K562 (cell line): ENCODE measurements at regions not wholly inside any gene's neighbourhood (a gene's known extent, or its start where the extent isn't known, plus 50 kb on each side); places are given as distances from the start of the nearest gene placed in this dataset.

ENCODE experiments used
- ATAC-seq: fragments of 200-7000 bp; cut with Tn5 transposase; 3 replicates; pipeline ENCODE4 v1.9.1; 2020; ENCODE audit warnings: moderate library complexity
- BruUV-seq: library from RNA; stranded (reverse); fragments of 400-500 nt; replicated peaks from 2 replicates; lab custom pipeline; 2021; lab: Mats Ljungman, UMichigan
- CTCF ChIA-PET: fragments of 300-600 bp; formaldehyde crosslinking; extraction: SDS; loops from one replicate; lab custom pipeline; 2021; ENCODE audit warnings: low intra/inter-chr PET ratio; lab: Yijun Ruan, JAX
- POLR2A ChIA-PET: fragments of 300-600, 350-650 bp; sonication (Branson Sonifier 250); formaldehyde crosslinking; extraction: SDS; loops from one replicate; lab custom pipeline; 2021; ENCODE audit warnings: antibody characterized with exemption, inconsistent platforms; lab: Yijun Ruan, JAX
- DNase-seq, 4 experiments: peaks; one replicate each; pipeline versions ENCODE4 v3.0.0 to v3.0.0-alpha.2; 2011 to 2018; ENCODE audit warnings: low spot score in 3 of 4, mixed read lengths in 3 of 4; ENCODE audit errors: extremely low read depth in 1 of 4
- FAIRE-seq: peaks from 2 replicates; lab custom pipeline; 2011; peaks lifted over from hg19 to GRCh38; lab: Jason Lieb, UNC
- H2AFZ ChIP-seq: 2 replicates; pipeline ENCODE4 v1.6.0; 2011; ENCODE audit warnings: low read depth, low read length, control low read depth, inconsistent platforms
- H3K27ac ChIP-seq: fragments of 200-600 bp; 3 replicates; pipeline ENCODE4 v1.8.0; 2011; ENCODE audit warnings: low read depth, mild to moderate bottlenecking, control low read depth, inconsistent platforms, low read length, moderate library complexity, mixed read lengths; ENCODE audit errors: extremely low read depth
- H3K27me3 ChIP-seq, 2 experiments: fragments of 300-600 bp in 1 of 2; 2 replicates in 1 of 2; 3 replicates in 1 of 2; pipeline versions ENCODE4 v1.6.0 to v1.8.0; 2011; ENCODE audit warnings: inconsistent platforms in 2 of 2, low read length in 2 of 2, mild to moderate bottlenecking in 1 of 2, mixed read lengths in 1 of 2, moderate library complexity in 1 of 2; ENCODE audit not compliant: control insufficient read depth in 2 of 2, insufficient read depth in 2 of 2
- H3K36me3 ChIP-seq: fragments of 300-600 bp; 3 replicates; pipeline ENCODE4 v1.8.0; 2011; ENCODE audit warnings: mild to moderate bottlenecking, low read length, inconsistent platforms; ENCODE audit not compliant: control insufficient read depth, insufficient read depth
- H3K4me1 ChIP-seq, 2 experiments: fragments of 200-600 bp in 1 of 2; replicated peaks in 1 of 2; 2 replicates in 1 of 2; 3 replicates in 1 of 2; pipeline versions ENCODE4 v1.5.1 to v1.8.0; 2011; ENCODE audit warnings: inconsistent platforms in 2 of 2, low read length in 2 of 2, mild to moderate bottlenecking in 1 of 2, mixed read lengths in 1 of 2, moderate library complexity in 1 of 2; ENCODE audit not compliant: control insufficient read depth in 2 of 2, insufficient read depth in 2 of 2
- H3K4me2 ChIP-seq: 2 replicates; pipeline ENCODE4 v1.6.1; 2011; ENCODE audit warnings: low read length, control low read depth, inconsistent platforms, mixed read lengths; ENCODE audit not compliant: insufficient read depth
- H3K4me3 ChIP-seq: fragments of 200-600 bp; sonication (generic), shearing (Covaris generic); 2 replicates; pipeline ENCODE4 v1.5.1; 2016; ENCODE audit warnings: control low read depth, inconsistent platforms
- H3K79me2 ChIP-seq: fragments of 200-600 bp; 3 replicates; pipeline ENCODE4 v1.8.0; 2011; ENCODE audit warnings: low read length, inconsistent platforms; ENCODE audit not compliant: control insufficient read depth, insufficient read depth
- H3K9ac ChIP-seq, 2 experiments: 2 replicates each; pipeline versions ENCODE4 v1.6.0 to v1.6.1; 2011; ENCODE audit warnings: low read depth in 2 of 2, low read length in 2 of 2, control low read depth in 1 of 2, inconsistent platforms in 1 of 2, mild to moderate bottlenecking in 1 of 2, mixed read lengths in 1 of 2; ENCODE audit not compliant: insufficient read depth in 1 of 2
- H3K9me1 ChIP-seq: one replicate; pipeline ENCODE4 v1.6.0; 2011; ENCODE audit warnings: inconsistent platforms, mild to moderate bottlenecking, low read length, moderate library complexity; ENCODE audit not compliant: control insufficient read depth, insufficient read depth
- H3K9me3 ChIP-seq: replicated peaks from 2 replicates; pipeline ENCODE4 v1.5.1; 2011; ENCODE audit warnings: low read depth, low read length, inconsistent platforms; ENCODE audit not compliant: control insufficient read depth, insufficient read depth
- H4K20me1 ChIP-seq: replicated peaks from 2 replicates; pipeline ENCODE4 v1.6.1; 2011; ENCODE audit warnings: low read length, inconsistent platforms, mixed read lengths; ENCODE audit not compliant: control insufficient read depth, insufficient read depth
- BACH1 ChIP-seq: fragments of 200-800 bp; sonication (Bioruptor generic); IDR thresholded peaks from 2 replicates; pipeline ENCODE4 v1.6.1; 2016; ENCODE audit warnings: missing genetic modification characterization, missing compliant biosample characterization
- CC2D1A ChIP-seq: fragments of 450-650 bp; IDR thresholded peaks from 2 replicates; pipeline ENCODE4 v1.6.1; 2017; ENCODE audit warnings: mild to moderate bottlenecking
- CHD1 ChIP-seq: fragments of 200-600 bp; sonication (generic); IDR thresholded peaks from one replicate; pipeline ENCODE4 v1.6.1; 2012; ENCODE audit warnings: mild to moderate bottlenecking, moderate library complexity, low read length, inconsistent platforms
- E2F3 ChIP-seq: fragments of 250-450 bp; sonication (Bioruptor Pico); IDR thresholded peaks from 2 replicates; pipeline ENCODE4 v1.4.0; 2020; ENCODE audit warnings: mild to moderate bottlenecking
- FUS ChIP-seq: fragments of 200-400 bp; formaldehyde crosslinking; optimal IDR thresholded peaks from 2 replicates; pipeline ENCODE3; 2017; ENCODE audit warnings: low read depth, low read length
- HIVEP1 ChIP-seq: fragments of 250-450 bp; sonication (Bioruptor Pico); IDR thresholded peaks from 2 replicates; pipeline ENCODE4 v1.4.0; 2020; ENCODE audit warnings: mild to moderate bottlenecking
- ILF3 ChIP-seq: fragments of 450-650 bp; IDR thresholded peaks from 2 replicates; pipeline ENCODE4 v1.6.1; 2018; ENCODE audit warnings: antibody characterized with exemption, mild to moderate bottlenecking, moderate library complexity, borderline replicate concordance
- NFIX ChIP-seq: fragments of 250-450 bp; sonication (Bioruptor Pico); IDR thresholded peaks from 2 replicates; pipeline ENCODE4 v1.4.0; 2020; ENCODE audit warnings: low read depth, mild to moderate bottlenecking, moderate library complexity
- SIN3A ChIP-seq, 2 experiments: fragments of 150-350 bp in 1 of 2; IDR thresholded peaks; 2 replicates each; pipeline ENCODE4 v1.6.1; 2011 to 2016; ENCODE audit warnings: borderline replicate concordance in 2 of 2, low read depth in 2 of 2, low read length in 2 of 2, mild to moderate bottlenecking in 2 of 2, moderate library complexity in 2 of 2; ENCODE audit not compliant: control insufficient read depth in 1 of 2
- ZNF217 ChIP-seq: sonication (generic); formaldehyde crosslinking; IDR thresholded peaks from 2 replicates; pipeline ENCODE4 v1.8.0; 2022; ENCODE audit warnings: mild to moderate bottlenecking, missing genetic modification reagents
- ZNF561 ChIP-seq: fragments of 450-650 bp; formaldehyde crosslinking; conservative IDR thresholded peaks from 2 replicates; pipeline ENCODE4 v1.4.0; 2020; ENCODE audit warnings: mild to moderate bottlenecking, moderate library complexity
- ZNF75A ChIP-seq: fragments of 450-650 bp; formaldehyde crosslinking; IDR thresholded peaks from 2 replicates; pipeline ENCODE4 v1.4.0; 2020; ENCODE audit warnings: mild to moderate bottlenecking
- ZNF766 ChIP-seq: fragments of 200-800 bp; sonication (Bioruptor generic); conservative IDR thresholded peaks from 2 replicates; pipeline ENCODE4 v1.6.1; 2016; ENCODE audit warnings: missing genetic modification characterization, missing compliant biosample characterization
- WGBS: fragments of 100-300 bp; shearing (Covaris generic); methylation state at CpG from one replicate; pipeline ENCODE4 v1.1.6; 2016; ENCODE audit warnings: low coverage, mixed read lengths; ENCODE audit not compliant: insufficient coverage; ENCODE audit errors: missing lambda C conversion rate; 5-methylcytosine and 5-hydroxymethylcytosine counted together
- in situ Hi-C: fragments of 300-500 bp; cut with MboI; formaldehyde crosslinking; loops from 4 replicates; pipeline ENCODE4 v1.15.0; 2018; ENCODE audit warnings: inconsistent platforms, mixed read lengths
- intact Hi-C: fragments of 100-400 bp; cut with micrococcal nuclease; formaldehyde crosslinking; loops from 2 replicates; pipeline ENCODE4 v1.14.2; 2022
- TF ChIP-seq, protein P1 (sequence below): fragments of 450-650 bp; IDR thresholded peaks from 2 replicates; pipeline ENCODE4 v1.6.1; 2017; ENCODE audit warnings: mild to moderate bottlenecking, moderate library complexity
- TF ChIP-seq, protein P2 (sequence below): sonication (generic); formaldehyde crosslinking; IDR thresholded peaks from 2 replicates; pipeline ENCODE4 v1.8.0; 2022; ENCODE audit warnings: mild to moderate bottlenecking, missing genetic modification reagents
- TF ChIP-seq, protein P3 (sequence below): fragments of 450-650 bp; formaldehyde crosslinking; IDR thresholded peaks from 2 replicates; pipeline ENCODE4 v1.4.0; 2022; ENCODE audit warnings: mild to moderate bottlenecking, moderate library complexity
- TF ChIP-seq, protein P4 (sequence below): fragments of 150-350 bp; conservative IDR thresholded peaks from 2 replicates; pipeline ENCODE4 v1.6.1; 2014; ENCODE audit warnings: low read length

DNA sequence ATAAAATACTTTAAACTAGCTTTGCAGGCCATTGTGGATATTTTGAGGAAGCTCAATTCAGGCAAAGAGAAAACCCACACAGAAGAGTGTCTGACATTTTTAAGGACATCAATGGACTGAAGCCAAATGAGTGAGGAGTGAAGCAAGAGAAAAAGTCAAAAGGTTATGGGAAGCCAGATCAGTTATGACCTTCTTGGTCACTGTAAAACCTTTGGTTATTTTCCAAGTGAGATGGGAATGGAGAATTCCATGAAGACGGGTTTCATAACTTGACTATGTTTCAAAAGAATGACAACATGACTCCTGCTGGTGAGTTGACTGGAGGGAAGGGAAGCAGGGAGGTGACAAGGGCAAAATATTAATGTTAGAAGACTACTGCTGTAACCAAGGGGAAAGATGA lies 585.2 kb downstream of the EFNA5 start:
- no peak overlapping the region for H3K27ac ChIP-seq
- H3K9me1 ChIP-seq = no peaks in the 10 kb centered on the region
- CTCF ChIA-PET = no interaction called here
- no peaks in the 10 kb centered on the region for H3K9me3 ChIP-seq
- H3K4me3 ChIP-seq = no peak overlapping the region
- no TSS peak for BruUV-seq
- POLR2A ChIA-PET = no interaction called here
- no peaks in the 10 kb centered on the region for H3K36me3 ChIP-seq
- no peak overlapping the region for H2AFZ ChIP-seq
- no peaks in the 10 kb centered on the region for H3K79me2 ChIP-seq
- 0% methylated on average over 1 of the region's 1 CpG for WGBS
- intact Hi-C loops (no loop called here), in situ Hi-C loops (no loop called here)
- no peak overlapping the region for H3K9ac ChIP-seq
- no peak for ATAC-seq
- H3K27me3 ChIP-seq = no peaks in the 10 kb centered on the region
- no peaks in the 10 kb centered on the region for H3K4me1 ChIP-seq
- no peak for FAIRE-seq
- H3K4me2 ChIP-seq = no peak overlapping the region
- DNase-seq = no peak
- H4K20me1 ChIP-seq = no peaks in the 10 kb centered on the region
- TF ChIP-seq, protein P1, sequence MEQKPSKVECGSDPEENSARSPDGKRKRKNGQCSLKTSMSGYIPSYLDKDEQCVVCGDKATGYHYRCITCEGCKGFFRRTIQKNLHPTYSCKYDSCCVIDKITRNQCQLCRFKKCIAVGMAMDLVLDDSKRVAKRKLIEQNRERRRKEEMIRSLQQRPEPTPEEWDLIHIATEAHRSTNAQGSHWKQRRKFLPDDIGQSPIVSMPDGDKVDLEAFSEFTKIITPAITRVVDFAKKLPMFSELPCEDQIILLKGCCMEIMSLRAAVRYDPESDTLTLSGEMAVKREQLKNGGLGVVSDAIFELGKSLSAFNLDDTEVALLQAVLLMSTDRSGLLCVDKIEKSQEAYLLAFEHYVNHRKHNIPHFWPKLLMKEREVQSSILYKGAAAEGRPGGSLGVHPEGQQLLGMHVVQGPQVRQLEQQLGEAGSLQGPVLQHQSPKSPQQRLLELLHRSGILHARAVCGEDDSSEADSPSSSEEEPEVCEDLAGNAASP = no peak
- TF ChIP-seq ILF3 = no peak
- no peak for TF ChIP-seq BACH1 (tag)
- TF ChIP-seq CC2D1A = no peak
- no peak for TF ChIP-seq ZNF561 (CRISPR knock-in tag)
- TF ChIP-seq ZNF766 = no peak
- TF ChIP-seq, protein P2, sequence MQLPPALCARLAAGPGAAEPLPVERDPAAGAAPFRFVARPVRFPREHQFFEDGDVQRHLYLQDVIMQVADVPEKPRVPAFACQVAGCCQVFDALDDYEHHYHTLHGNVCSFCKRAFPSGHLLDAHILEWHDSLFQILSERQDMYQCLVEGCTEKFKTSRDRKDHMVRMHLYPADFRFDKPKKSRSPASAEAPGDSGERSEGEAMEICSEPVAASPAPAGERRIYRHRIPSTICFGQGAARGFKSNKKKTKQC (CRISPR knock-in tag) = no peak
- TF ChIP-seq ZNF75A (CRISPR knock-in tag) = no peak
- TF ChIP-seq CHD1 = no peak
- TF ChIP-seq HIVEP1 (CRISPR knock-in tag) = no peak
- no peak for TF ChIP-seq E2F3
- no peak for TF ChIP-seq NFIX (CRISPR knock-in tag)
- no peak for TF ChIP-seq FUS
- no peak for TF ChIP-seq SIN3A (IDR thresholded peaks at IDR 0.05; ENCODE audit: borderline replicate concordance in 2 of 2, control insufficient read depth in 1 of 2, low read depth in 2 of 2, low read length in 2 of 2)
- no peak for TF ChIP-seq ZNF217 (CRISPR knock-in tag)
- TF ChIP-seq, protein P3, sequence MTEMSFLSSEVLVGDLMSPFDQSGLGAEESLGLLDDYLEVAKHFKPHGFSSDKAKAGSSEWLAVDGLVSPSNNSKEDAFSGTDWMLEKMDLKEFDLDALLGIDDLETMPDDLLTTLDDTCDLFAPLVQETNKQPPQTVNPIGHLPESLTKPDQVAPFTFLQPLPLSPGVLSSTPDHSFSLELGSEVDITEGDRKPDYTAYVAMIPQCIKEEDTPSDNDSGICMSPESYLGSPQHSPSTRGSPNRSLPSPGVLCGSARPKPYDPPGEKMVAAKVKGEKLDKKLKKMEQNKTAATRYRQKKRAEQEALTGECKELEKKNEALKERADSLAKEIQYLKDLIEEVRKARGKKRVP = no peak
- TF ChIP-seq, protein P4, sequence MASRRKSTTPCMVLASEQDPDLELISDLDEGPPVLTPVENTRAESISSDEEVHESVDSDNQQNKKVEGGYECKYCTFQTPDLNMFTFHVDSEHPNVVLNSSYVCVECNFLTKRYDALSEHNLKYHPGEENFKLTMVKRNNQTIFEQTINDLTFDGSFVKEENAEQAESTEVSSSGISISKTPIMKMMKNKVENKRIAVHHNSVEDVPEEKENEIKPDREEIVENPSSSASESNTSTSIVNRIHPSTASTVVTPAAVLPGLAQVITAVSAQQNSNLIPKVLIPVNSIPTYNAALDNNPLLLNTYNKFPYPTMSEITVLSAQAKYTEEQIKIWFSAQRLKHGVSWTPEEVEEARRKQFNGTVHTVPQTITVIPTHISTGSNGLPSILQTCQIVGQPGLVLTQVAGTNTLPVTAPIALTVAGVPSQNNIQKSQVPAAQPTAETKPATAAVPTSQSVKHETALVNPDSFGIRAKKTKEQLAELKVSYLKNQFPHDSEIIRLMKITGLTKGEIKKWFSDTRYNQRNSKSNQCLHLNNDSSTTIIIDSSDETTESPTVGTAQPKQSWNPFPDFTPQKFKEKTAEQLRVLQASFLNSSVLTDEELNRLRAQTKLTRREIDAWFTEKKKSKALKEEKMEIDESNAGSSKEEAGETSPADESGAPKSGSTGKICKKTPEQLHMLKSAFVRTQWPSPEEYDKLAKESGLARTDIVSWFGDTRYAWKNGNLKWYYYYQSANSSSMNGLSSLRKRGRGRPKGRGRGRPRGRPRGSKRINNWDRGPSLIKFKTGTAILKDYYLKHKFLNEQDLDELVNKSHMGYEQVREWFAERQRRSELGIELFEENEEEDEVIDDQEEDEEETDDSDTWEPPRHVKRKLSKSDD = no peak
